ENCODE measurements at regions not wholly inside any gene's neighbourhood (a gene's known extent, or its start where the extent isn't known, plus 50 kb on each side); places are given as distances from the start of the nearest gene placed in this dataset.

GRCh38 chr3:20798666-20799065 is 612.7 kb upstream of the SGO1 start:
- TF ChIP-seq POLR2A (IDR thresholded peaks at IDR 0.05; ENCODE audit: borderline replicate concordance, extremely low read depth, insufficient read depth, insufficient read length) (no peak), CEBPB (IDR thresholded peaks at IDR 0.05; ENCODE audit: low read depth) (no peak), EZH2phosphoT487 (IDR thresholded peaks at IDR 0.05; ENCODE audit: borderline replicate concordance) (no peak), TCF7L2 (IDR thresholded peaks at IDR 0.05; ENCODE audit: borderline replicate concordance, extremely low read depth, insufficient read depth, insufficient read length) (no peak), SIN3A (IDR thresholded peaks at IDR 0.05; ENCODE audit: low read depth) (no peak), SRF (IDR thresholded peaks at IDR 0.05; ENCODE audit: low read depth) (no peak), ZNF274 (IDR thresholded peaks at IDR 0.05; ENCODE audit: low read depth, low read length) (no peak)
- TF ChIP-seq, protein P1, sequence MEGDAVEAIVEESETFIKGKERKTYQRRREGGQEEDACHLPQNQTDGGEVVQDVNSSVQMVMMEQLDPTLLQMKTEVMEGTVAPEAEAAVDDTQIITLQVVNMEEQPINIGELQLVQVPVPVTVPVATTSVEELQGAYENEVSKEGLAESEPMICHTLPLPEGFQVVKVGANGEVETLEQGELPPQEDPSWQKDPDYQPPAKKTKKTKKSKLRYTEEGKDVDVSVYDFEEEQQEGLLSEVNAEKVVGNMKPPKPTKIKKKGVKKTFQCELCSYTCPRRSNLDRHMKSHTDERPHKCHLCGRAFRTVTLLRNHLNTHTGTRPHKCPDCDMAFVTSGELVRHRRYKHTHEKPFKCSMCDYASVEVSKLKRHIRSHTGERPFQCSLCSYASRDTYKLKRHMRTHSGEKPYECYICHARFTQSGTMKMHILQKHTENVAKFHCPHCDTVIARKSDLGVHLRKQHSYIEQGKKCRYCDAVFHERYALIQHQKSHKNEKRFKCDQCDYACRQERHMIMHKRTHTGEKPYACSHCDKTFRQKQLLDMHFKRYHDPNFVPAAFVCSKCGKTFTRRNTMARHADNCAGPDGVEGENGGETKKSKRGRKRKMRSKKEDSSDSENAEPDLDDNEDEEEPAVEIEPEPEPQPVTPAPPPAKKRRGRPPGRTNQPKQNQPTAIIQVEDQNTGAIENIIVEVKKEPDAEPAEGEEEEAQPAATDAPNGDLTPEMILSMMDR (IDR thresholded peaks at IDR 0.05 in 2 of 3, conservative IDR thresholded peaks at IDR 0.05 in 1 of 3; ENCODE audit: borderline replicate concordance in 1 of 3, insufficient read depth in 1 of 3, low read depth in 2 of 3, low read length in 2 of 3): no peak

Measured in HCT116 (cell line).